ENCODE measurements at regions not wholly inside any gene's neighbourhood (a gene's known extent, or its start where the extent isn't known, plus 50 kb on each side); places are given as distances from the start of the nearest gene placed in this dataset.
A peak's percentile ranks its signal among the peaks of the same experiment; 100 is the strongest.
"Not testable (repeated sequence)": the region's sequence is repeated elsewhere in the genome, so short reads cannot be mapped to it uniquely, and the experiment has no call there.

DNA sequence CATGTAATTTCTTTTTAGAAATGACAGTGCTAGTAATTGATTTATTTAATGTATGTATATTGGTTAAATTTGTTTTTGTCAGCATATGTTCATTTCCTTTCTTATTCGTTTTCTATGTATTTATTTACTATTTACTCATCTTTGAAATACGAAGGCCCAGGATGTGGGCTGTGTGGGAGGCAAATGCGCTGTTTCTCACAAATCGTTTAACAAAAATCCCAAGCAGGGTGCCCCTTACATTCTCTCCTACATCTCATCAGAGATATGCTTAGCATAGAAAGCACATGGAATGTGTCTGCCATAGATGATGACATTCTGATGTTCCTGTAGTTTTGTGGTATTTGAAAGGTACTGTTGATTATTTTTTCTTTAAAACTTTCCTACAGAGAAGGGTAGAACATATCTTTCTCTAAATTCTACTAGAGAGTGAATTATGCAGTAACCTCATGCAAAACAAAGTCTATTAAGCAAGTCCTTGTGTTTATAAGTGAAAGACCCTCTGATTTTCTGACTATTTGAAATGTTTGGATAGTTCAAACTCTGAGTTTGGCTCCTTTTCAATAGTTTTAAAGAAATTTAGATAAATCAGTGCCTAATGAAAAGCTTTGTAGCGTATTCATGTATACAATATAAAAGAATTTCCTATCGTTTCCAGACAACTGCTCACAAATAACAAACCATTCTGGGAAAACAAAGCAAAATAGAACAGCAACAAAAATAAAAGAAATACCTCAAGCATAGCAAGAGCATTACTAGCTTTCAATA is 111.1 kb upstream of the VGLL3 start:
- DNase-seq, result no peak

DNA sequence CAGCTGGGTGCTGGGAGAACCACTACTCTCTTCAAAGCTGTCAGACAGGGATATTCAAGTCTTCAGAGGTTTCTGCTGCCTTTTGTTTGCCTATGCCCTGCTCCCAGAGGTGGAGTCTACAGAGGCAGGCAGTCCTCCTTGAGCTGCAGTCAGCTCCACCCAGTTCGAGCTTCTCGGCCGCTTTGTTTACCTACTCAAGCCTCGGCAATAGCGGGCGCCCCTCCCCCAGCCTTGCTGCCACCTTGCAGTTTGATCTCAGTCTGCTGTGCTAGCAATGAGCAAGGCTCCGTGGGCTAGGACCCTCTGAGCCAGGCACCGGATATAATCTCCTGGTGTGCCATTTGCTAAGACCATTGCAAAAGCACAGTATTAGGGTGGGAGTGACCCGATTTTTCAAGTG is 106.8 kb upstream of the VGLL3 start:
- DNase-seq, result not testable (repeated sequence)

GRCh38 chr3:87090631-87091030 is 99.7 kb upstream of the VGLL3 start:
- no peak for DNase-seq

DNA sequence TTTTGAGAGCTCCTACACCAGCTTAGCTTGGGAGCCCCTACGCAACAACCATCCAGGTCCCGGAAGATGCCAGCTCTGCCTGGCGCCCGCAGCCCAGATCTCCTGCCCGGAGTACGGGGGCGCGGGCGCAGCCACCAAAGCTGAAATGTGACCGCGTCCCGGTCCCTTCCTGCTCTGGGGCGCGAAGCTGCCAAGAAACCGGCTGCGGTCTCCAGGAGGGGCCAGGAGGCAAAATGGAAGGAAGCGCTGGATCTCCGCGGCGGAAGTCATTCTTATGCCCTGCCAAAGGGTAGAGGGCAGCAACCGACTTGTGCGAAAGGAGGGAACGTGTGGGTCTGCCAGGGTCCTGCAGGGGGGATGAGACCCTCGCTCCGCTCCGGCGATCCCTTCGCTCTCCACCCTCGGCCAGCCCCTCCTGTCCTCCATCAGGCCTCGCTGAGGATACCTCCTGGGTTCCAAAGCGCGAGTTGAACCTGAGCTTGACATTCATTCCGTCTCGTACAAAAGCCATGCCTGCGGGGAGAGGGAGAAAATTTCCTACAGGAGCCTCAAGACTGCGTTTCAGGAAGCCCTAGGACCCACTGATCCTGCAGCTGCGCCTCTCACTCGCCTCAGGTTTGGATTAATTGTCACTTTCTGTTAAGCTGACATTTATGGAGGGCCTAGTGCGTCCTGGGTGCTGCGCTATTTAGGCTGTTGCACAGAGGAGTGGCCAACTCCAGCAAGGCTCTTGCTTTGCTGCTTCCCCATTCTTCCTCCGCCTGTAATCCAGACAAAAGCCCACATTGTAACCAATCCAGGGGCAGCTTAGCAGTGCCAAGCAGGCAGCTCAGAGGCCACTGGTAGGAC is 98.3 kb upstream of the VGLL3 start:
- DNase-seq, result peak; percentile 94 to 95

DNA sequence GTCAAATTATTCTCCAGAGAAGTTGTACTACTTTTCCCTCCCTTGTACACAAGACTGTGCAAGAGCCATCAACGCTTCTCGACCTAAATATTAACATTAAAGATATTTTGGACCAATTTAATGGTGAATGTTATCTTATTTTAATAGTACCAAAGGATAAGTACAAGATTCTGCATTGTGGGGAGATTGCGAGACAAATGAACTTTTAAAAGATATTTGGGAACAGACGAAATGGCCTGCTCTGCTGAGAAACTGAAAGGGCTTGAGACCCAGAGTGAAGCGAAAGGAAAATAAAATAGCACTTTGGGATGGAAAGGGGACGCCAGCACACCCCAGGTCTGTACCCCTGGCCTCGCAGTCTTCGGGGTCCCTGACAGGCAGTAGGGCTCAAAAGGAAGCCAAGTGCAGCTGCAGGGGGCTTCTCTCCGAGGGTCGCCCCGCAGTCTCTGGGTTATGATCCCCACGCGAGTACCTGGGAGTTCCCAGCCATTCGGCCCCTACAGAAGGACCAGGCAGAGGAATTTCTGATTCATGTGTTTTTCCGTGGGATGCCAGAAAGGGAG is 97.6 kb upstream of the VGLL3 start:
- no peak for DNase-seq

GRCh38 chr3:87084868-87085267 is 93.9 kb upstream of the VGLL3 start:
- no peak for DNase-seq

GRCh38 chr3:87082796-87083440 is 92.0 kb upstream of the VGLL3 start:
- DNase-seq, result peak; percentile 65 to 71

- no peak for DNase-seq
Measured at GRCh38 chr3:87077355-87077754, 86.4 kb upstream of the VGLL3 start.

DNA sequence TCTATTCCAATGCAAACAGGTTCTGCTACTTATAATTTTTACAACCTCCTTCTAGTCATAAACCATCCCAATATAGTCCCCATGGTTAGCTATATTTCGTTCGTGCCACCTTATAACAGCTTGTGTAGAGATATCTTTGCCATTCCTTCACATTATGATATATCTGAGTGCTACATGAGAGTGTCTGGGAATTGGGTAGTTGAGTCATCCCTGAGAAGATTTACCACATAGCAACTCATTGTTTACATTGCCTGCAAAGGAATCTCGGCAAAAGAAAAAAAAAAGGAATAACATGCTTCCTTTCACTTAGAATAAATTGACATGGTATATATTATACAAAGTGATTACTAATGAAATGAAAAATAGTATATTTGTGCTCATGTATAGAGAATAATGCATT is 86.0 kb upstream of the VGLL3 start:
- DNase-seq, result no peak

- DNase-seq, result no peak
Measured at GRCh38 chr3:87073496-87074145, 82.7 kb upstream of the VGLL3 start.

DNA sequence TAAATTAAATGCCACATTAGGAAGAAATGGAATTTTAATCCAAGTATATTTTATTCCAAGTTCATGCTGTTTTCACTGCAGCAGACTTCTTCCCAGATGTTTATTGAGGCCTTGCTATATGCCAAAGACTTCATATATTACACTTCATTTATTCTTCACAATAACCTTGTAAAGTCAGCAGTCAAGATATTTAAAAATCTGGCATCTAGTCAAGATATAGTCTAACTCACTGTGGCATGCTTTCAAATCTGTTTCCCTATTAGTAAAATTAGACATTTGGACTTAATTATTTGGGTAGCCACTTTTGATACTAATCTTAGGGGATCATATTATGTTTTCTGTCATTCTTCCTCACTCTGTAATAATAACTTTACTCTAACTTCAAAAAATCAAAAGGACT is 81.5 kb upstream of the VGLL3 start:
- DNase-seq, result no peak

DNA sequence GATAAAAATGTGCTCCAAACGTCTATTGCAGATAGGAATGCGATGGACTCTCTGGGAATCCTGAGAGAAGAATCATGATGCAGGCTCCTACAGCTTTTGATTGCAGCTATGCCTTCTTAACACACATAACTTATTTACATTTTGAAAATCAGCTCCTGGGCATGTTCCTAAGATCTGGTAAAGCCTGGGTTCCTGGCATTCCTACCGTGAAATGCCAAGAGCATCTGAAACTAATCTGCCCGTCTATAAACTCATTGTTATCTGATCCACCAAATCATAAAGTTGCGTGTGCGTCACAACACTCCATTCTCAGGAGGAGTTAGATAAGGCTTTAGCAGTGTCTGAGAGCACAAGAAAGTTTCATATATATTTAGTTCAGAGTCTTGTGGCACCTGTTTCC is 79.0 kb upstream of the VGLL3 start:
- DNase-seq, result no peak

DNA sequence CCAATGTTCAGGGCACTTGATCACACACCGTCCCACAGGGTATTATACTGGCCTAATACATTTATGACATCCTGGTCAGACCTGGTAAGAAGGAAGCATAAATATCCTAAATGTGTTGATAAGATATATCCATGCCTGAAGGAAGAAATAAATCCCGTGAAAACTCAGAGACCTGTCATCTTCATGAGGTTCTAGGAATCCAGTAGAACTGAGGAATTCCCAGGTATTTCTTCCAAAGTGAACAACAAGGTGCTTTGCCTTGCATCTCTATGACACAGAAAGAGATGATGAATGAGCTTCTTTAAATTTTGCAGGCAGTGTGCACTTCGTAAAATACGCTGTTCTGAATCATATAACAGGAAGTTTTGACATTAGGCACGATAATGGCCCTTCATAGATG is 78.1 kb upstream of the VGLL3 start:
- DNase-seq, result no peak

GRCh38 chr3:87062685-87063084 is 71.7 kb upstream of the VGLL3 start:
- no peak for DNase-seq

DNA sequence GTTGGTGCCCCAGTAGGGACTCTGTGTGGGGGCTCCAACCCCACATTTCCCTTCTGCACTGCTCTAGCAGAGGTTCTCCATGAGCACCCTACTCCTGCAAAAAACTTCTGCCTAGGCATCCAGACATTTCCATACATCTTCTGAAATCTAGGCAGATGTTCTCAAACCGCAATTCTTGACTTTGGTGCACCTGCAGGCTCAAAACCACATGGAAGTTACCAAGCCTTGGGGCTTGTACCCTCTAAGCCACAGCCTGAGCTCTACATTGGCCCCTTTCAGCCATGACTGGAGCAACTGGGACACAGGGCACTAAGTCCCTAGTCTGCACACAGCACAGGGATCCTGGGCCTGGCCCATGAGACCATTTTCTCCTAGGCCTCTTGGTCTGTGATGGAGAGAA is 66.5 kb upstream of the VGLL3 start:
- no peak for DNase-seq

DNA sequence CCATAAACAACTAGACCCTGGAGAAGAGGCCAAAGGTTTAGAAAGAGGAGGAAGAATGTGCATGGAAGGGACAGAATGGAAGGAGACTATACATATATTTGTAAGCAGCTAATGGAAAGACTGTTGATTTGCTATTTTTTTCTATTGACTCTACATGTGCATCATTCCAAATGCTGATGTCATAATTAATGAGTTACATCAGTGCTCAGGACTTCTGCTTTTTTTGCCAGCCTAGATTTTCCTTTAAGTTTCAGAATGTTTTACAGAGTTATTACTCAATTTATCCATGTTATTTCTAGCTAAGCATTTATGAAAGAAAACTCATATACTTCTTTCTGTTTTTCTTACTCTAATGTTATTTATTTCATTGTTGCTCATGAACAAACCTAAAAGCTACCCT is 62.6 kb upstream of the VGLL3 start:
- peak in 1 of 2 experiments; percentile 6 for DNase-seq

DNA sequence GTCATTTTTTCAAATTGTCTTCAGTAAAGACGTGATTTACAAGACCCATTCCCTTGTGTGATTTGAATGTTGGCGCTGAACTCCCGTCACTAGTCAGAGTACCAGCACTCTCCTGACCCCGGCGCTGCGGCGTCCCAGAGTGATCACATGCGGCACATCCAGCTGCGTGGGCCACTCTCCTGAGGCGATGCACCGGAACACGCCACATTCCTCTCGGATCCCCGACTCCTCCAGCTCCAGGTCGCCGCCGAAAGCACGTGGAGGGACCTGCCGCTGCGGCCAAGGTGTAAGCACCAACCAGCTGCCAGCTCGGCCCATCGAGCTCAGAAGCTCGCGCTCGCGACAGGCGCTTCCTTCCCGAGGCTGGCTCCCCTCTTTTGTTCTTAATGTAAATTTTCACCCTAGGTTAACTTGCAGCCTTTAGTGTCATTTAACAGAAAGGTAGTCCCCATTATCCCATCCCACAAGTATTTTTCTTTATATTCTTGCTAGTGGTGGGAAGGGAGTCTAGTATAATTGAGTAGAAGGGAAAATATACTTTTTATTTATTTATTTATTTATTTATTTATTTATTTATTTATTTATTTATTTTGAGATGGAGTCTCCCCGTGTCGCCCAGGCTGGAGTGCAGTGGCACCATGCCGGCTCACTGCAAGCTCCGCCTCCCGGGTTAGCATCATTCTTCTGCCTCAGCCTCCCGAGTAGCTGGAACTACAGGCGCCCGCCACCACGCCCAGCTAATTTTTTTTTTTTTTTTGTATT is 61.7 kb upstream of the VGLL3 start:
- DNase-seq, result no peak

DNA sequence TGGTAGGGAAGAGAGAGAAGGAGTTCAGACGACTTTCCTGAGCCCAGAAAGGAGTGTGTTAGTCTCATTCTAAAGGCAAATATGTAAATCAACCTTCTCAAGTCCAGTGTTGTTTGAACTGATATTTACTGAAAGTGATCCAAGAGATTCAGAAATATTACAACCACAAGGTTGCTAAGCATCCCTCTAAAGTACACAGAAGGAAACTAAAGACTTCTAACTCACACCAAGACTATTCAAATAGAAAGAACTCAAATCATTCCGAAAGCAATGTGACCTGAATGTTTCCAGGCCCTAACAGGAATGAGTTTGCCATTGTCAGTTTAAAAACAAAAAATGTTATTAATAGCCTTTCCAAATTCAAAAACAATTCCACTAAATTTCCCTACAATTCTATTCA is 56.9 kb upstream of the VGLL3 start:
- no peak for DNase-seq

DNA sequence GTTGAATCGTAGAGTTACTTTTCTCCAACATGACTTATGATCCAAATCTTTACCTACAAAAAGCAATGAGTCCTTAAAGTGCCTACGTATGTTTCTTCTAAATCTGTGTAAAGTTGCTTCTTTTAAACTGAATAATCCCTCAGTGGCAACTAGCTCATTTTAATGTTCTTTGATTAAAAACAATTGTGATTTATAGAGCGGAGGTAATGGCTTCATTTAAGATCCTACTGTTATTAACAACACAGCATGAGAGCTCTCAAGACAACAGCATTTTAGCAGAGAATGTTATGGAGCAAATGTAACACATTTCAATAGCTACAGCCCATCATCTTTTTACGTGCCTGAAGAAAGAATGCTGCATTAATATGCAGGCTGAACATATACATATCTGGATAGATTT is 55.3 kb upstream of the VGLL3 start:
- no peak for DNase-seq

GRCh38 chr3:87045473-87045872 is 54.5 kb upstream of the VGLL3 start:
- DNase-seq, result no peak

DNA sequence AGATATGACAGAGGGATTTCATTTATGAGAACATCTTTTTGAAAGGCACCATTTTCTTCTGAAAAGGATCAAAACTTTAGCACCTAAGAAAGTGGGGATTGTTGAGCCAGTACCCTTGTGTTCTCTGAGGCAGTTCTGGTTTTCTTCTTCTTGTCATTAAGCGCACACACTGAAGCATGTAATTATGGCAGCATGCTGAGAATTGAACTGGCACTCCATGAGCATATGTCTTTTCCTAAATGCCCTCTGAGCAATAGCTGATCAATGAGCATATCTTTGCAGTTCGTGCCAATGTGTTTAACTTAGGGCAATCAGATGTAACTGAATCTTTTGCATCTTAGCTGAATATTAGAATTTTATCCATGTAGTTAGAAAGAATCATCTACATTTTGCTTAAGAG is 53.9 kb upstream of the VGLL3 start:
- DNase-seq, result no peak

DNA sequence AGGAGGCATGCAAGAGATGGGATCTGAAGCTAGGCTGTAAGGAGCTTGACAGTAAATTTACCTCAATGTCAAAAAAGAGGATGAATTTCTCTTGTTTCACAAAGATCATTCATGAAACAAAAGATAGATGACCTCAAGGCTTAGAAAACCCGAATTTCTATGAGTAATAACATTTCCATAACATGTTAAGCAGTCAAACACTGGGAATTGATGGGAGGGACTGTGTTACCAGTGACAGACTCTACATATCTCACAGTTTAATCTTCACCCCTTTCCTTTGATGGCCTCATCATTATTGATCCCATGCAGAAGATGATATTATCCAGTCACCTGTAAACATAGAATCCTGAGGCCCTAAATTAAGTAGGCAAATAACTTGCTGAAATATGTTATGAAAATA is 53.5 kb upstream of the VGLL3 start:
- DNase-seq, result no peak

All from AML-193 (cell line).